ENCODE measurements at regions not wholly inside any gene's neighbourhood (a gene's known extent, or its start where the extent isn't known, plus 50 kb on each side); places are given as distances from the start of the nearest gene placed in this dataset.

- DNase-seq (ENCODE audit: low read depth in 2 of 2): no peak
- no peak for TF ChIP-seq CTCF (IDR thresholded peaks at IDR 0.05; ENCODE audit: low read depth, low read length)
- no peak overlapping the region for H3K4me3 ChIP-seq (replicated peaks in 1 of 2; ENCODE audit: low read depth in 2 of 2, low read length in 2 of 2)
Measured at GRCh38 chr3:111472556-111472955, 69.4 kb upstream of the CD96 start.

- DNase-seq (ENCODE audit: low read depth in 2 of 2): peak in 1 of 2 donors; percentile 1
- TF ChIP-seq CTCF (IDR thresholded peaks at IDR 0.05; ENCODE audit: low read depth, low read length): no peak
Measured at GRCh38 chr3:111473550-111473949, 68.4 kb upstream of the CD96 start.

GRCh38 chr3:111476701-111477100 lies 65.3 kb upstream of the CD96 start:
- no peak for DNase-seq (ENCODE audit: low read depth in 2 of 2)
- TF ChIP-seq CTCF (IDR thresholded peaks at IDR 0.05; ENCODE audit: low read depth, low read length): no peak
- H3K4me3 ChIP-seq (replicated peaks in 1 of 2; ENCODE audit: low read depth in 2 of 2, low read length in 2 of 2): no peak overlapping the region

More at GRCh38 chr3:111473550-111473949, 68.4 kb upstream of the CD96 start:
- H3K4me3 ChIP-seq (replicated peaks in 1 of 2; ENCODE audit: low read depth in 2 of 2, low read length in 2 of 2): no peak overlapping the region

- DNase-seq (ENCODE audit: low read depth in 2 of 2): no peak
- no peak for TF ChIP-seq CTCF (IDR thresholded peaks at IDR 0.05; ENCODE audit: low read depth, low read length)
- H3K4me3 ChIP-seq (replicated peaks in 1 of 2; ENCODE audit: low read depth in 2 of 2, low read length in 2 of 2): no peak overlapping the region
Measured at GRCh38 chr3:111480091-111480490, 61.9 kb upstream of the CD96 start.

- TF ChIP-seq CTCF (IDR thresholded peaks at IDR 0.05; ENCODE audit: low read depth, low read length): no peak
- DNase-seq (ENCODE audit: low read depth in 2 of 2): no peak
- H3K4me3 ChIP-seq (replicated peaks in 1 of 2; ENCODE audit: low read depth in 2 of 2, low read length in 2 of 2): no peak overlapping the region
Measured at GRCh38 chr3:111481551-111481950, 60.4 kb upstream of the CD96 start.

GRCh38 chr3:111482574-111482973 lies 59.4 kb upstream of the CD96 start:
- TF ChIP-seq CTCF (IDR thresholded peaks at IDR 0.05; ENCODE audit: low read depth, low read length): no peak
- H3K4me3 ChIP-seq (replicated peaks in 1 of 2; ENCODE audit: low read depth in 2 of 2, low read length in 2 of 2): no peak overlapping the region
- DNase-seq (ENCODE audit: low read depth in 2 of 2): no peak

- no peak for TF ChIP-seq CTCF (IDR thresholded peaks at IDR 0.05; ENCODE audit: low read depth, low read length)
- DNase-seq (ENCODE audit: low read depth in 2 of 2): peak in 1 of 2 donors; percentile 1
- H3K4me3 ChIP-seq (replicated peaks in 1 of 2; ENCODE audit: low read depth in 2 of 2, low read length in 2 of 2): no peak overlapping the region
Measured at GRCh38 chr3:111485086-111485485, 56.9 kb upstream of the CD96 start.

All from cardiac fibroblast (primary cell).